HepG2 (cell line): ENCODE measurements at regions not wholly inside any gene's neighbourhood (a gene's known extent, or its start where the extent isn't known, plus 50 kb on each side); places are given as distances from the start of the nearest gene placed in this dataset.

ENCODE experiments used
- ATAC-seq: fragments of 200-7000 bp; cut with Tn5 transposase; 3 replicates; pipeline ENCODE4 v1.9.1; 2020; ENCODE audit warnings: mild to moderate bottlenecking, moderate library complexity
- BruUV-seq: library from RNA; stranded (reverse); fragments of 400-500 nt; replicated peaks from 2 replicates; lab custom pipeline; 2021; lab: Mats Ljungman, UMichigan
- CTCF ChIA-PET: fragments of 300-600 bp; formaldehyde crosslinking; extraction: SDS; loops from one replicate; lab custom pipeline; 2021; ENCODE audit warnings: low total read pairs, inconsistent platforms, low intra/inter-chr PET ratio; lab: Yijun Ruan, JAX
- POLR2A ChIA-PET: fragments of 350-600 bp; sonication (Branson Sonifier 250); formaldehyde crosslinking; loops from one replicate; lab custom pipeline; 2020; ENCODE audit warnings: antibody characterized with exemption, inconsistent platforms; lab: Yijun Ruan, JAX
- DNase-seq: peaks from one replicate; pipeline ENCODE4 v3.0.0-alpha.2; 2015; ENCODE audit warnings: low spot score
- FAIRE-seq: peaks from 3 replicates; lab custom pipeline; 2011; peaks lifted over from hg19 to GRCh38; lab: Jason Lieb, UNC
- H2AFZ ChIP-seq: one replicate; pipeline ENCODE4 v1.6.1; 2011; ENCODE audit warnings: low read length, inconsistent platforms
- H3K27ac ChIP-seq: fragments of 300-600 bp; 3 replicates; pipeline ENCODE4 v1.8.0; 2011; ENCODE audit warnings: mixed run types, mild to moderate bottlenecking, mixed read lengths, low read length, inconsistent platforms; ENCODE audit not compliant: insufficient read depth; ENCODE audit errors: extremely low read length
- H3K27me3 ChIP-seq, 2 experiments: fragments of 200-600 bp in 1 of 2; 2 replicates in 1 of 2; 3 replicates in 1 of 2; pipeline versions ENCODE4 v1.6.0 to v1.8.0; 2011; ENCODE audit warnings: low read length in 2 of 2, mild to moderate bottlenecking in 2 of 2, moderate library complexity in 2 of 2, inconsistent platforms in 1 of 2; ENCODE audit not compliant: insufficient read depth in 2 of 2, control insufficient read depth in 1 of 2
- H3K36me3 ChIP-seq, 2 experiments: fragments of 200-600 bp in 1 of 2; replicated peaks in 1 of 2; 2 replicates in 1 of 2; 3 replicates in 1 of 2; pipeline versions ENCODE4 v1.5.1 to v1.8.0; 2011; ENCODE audit warnings: low read length in 2 of 2, inconsistent platforms in 1 of 2; ENCODE audit not compliant: insufficient read depth in 2 of 2, control insufficient read depth in 1 of 2
- H3K4me1 ChIP-seq: 2 replicates; pipeline ENCODE4 v1.5.1; 2012; ENCODE audit warnings: low read length, inconsistent platforms; ENCODE audit not compliant: insufficient read depth
- H3K4me2 ChIP-seq: 2 replicates; pipeline ENCODE4 v1.6.0; 2011; ENCODE audit warnings: low read depth, low read length, inconsistent platforms
- H3K4me3 ChIP-seq, 3 experiments: fragments of 200-600 bp in 1 of 3; sonication (generic), shearing (Covaris generic) in 1 of 3; replicated peaks in 1 of 3; 2 replicates each; pipeline ENCODE4 v1.5.1; 2011 to 2016; ENCODE audit warnings: low read length in 3 of 3, inconsistent platforms in 2 of 3, low read depth in 2 of 3, mild to moderate bottlenecking in 2 of 3, control low read depth in 1 of 3, mixed read lengths in 1 of 3; ENCODE audit not compliant: insufficient read depth in 1 of 3
- H3K79me2 ChIP-seq: one replicate; pipeline ENCODE4 v1.6.1; 2011; ENCODE audit warnings: low read length, inconsistent platforms; ENCODE audit not compliant: insufficient read depth
- H3K9ac ChIP-seq: 2 replicates; pipeline ENCODE4 v1.6.0; 2011; ENCODE audit warnings: mild to moderate bottlenecking, low read depth, low read length, inconsistent platforms; ENCODE audit not compliant: insufficient read depth
- H3K9me3 ChIP-seq: 2 replicates; pipeline ENCODE4 v1.5.1; 2012; ENCODE audit warnings: mild to moderate bottlenecking, low read length
- H4K20me1 ChIP-seq: 2 replicates; pipeline ENCODE4 v1.6.0; 2011; ENCODE audit warnings: inconsistent platforms, mild to moderate bottlenecking, low read length, moderate library complexity; ENCODE audit not compliant: insufficient read depth
- CAMTA2 ChIP-seq: sonication (generic); formaldehyde crosslinking; IDR thresholded peaks from 2 replicates; pipeline ENCODE4 v1.4.0; 2020; ENCODE audit warnings: mild to moderate bottlenecking, missing genetic modification reagents, borderline replicate concordance
- ERF ChIP-seq: IDR thresholded peaks from 2 replicates; pipeline ENCODE4 v1.6.1; 2018; ENCODE audit warnings: missing biosample characterization, missing genetic modification reagents
- GATAD1 ChIP-seq: IDR thresholded peaks from 2 replicates; pipeline ENCODE4 v1.6.1; 2016; ENCODE audit warnings: missing genetic modification reagents, missing compliant biosample characterization
- HNF1A ChIP-seq, 2 experiments: sonication (generic) in 1 of 2; formaldehyde crosslinking in 1 of 2; IDR thresholded peaks; 2 replicates each; pipeline versions ENCODE4 v1.4.0 to v1.6.1; 2016 to 2020; ENCODE audit warnings: borderline replicate concordance in 1 of 2, low read depth in 1 of 2, mild to moderate bottlenecking in 1 of 2, missing genetic modification reagents in 1 of 2
- IKZF5 ChIP-seq: IDR thresholded peaks from 2 replicates; pipeline ENCODE4 v1.6.1; 2018; ENCODE audit warnings: missing genetic modification reagents, mild to moderate bottlenecking, missing compliant biosample characterization
- PPARG ChIP-seq: conservative IDR thresholded peaks from 2 replicates; pipeline ENCODE4 v1.6.1; 2016; ENCODE audit warnings: missing biosample characterization, missing genetic modification reagents
- REST ChIP-seq, 2 experiments: IDR thresholded peaks; 2 replicates each; pipeline ENCODE4 v1.6.1; 2011 to 2012; ENCODE audit warnings: low read length in 2 of 2, borderline replicate concordance in 1 of 2, low read depth in 1 of 2, mild to moderate bottlenecking in 1 of 2, moderate library complexity in 1 of 2
- ZFP36L2 ChIP-seq: sonication (generic); formaldehyde crosslinking; IDR thresholded peaks from 2 replicates; pipeline ENCODE4 v1.4.0; 2020; ENCODE audit warnings: missing genetic modification reagents
- ZNF280D ChIP-seq: sonication (generic); formaldehyde crosslinking; IDR thresholded peaks from 2 replicates; pipeline ENCODE4 v1.5.1; 2020; ENCODE audit warnings: mild to moderate bottlenecking, missing genetic modification reagents
- ZNF30 ChIP-seq: sonication (generic); formaldehyde crosslinking; IDR thresholded peaks from 2 replicates; pipeline ENCODE4 v1.5.0; 2020; ENCODE audit warnings: mild to moderate bottlenecking, missing genetic modification reagents
- ZNF552 ChIP-seq: sonication (generic); formaldehyde crosslinking; IDR thresholded peaks from 2 replicates; pipeline ENCODE4 v1.9.0; 2022; ENCODE audit warnings: missing genetic modification reagents, mild to moderate bottlenecking, borderline replicate concordance
- ZNF713 ChIP-seq: sonication (generic); formaldehyde crosslinking; IDR thresholded peaks from 2 replicates; pipeline ENCODE4 v1.4.0; 2020; ENCODE audit warnings: mild to moderate bottlenecking, missing genetic modification reagents
- ZNF879 ChIP-seq: sonication (generic); formaldehyde crosslinking; IDR thresholded peaks from 2 replicates; pipeline ENCODE4 v1.8.1; 2023; ENCODE audit warnings: missing genetic modification reagents
- WGBS: methylation state at CpG from one replicate; pipeline ENCODE4 v1.1.6; 2017; ENCODE audit warnings: low lambda C conversion rate; 5-methylcytosine and 5-hydroxymethylcytosine counted together
- in situ Hi-C: cut with HindIII; loops from 2 replicates; pipeline ENCODE4 v1.10.0; 2017; ENCODE audit warnings: low pct_unique_long_range_greater_than_20kb; ENCODE audit not compliant: extremely low pct_ligation_motif_present
- intact Hi-C: fragments of 100-400 bp; cut with micrococcal nuclease; formaldehyde crosslinking; loops from one replicate; pipeline ENCODE4 v1.10.0; 2022; ENCODE audit not compliant: unreplicated experiment

- WGBS = 3% methylated on average over 1 of the region's 1 CpG
- POLR2A ChIA-PET = no interaction called here
- ATAC-seq = no peak
- no peaks in the 10 kb centered on the region for H4K20me1 ChIP-seq
- H3K27me3 ChIP-seq = no peaks in the 10 kb centered on the region
- H3K9ac ChIP-seq = no peak overlapping the region
- H3K27ac ChIP-seq = no peak overlapping the region
- no peak overlapping the region for H2AFZ ChIP-seq
- BruUV-seq = no TSS peak
- no peaks in the 10 kb centered on the region for H3K4me1 ChIP-seq
- H3K4me2 ChIP-seq = no peak overlapping the region
- in situ Hi-C loops (no loop called here), intact Hi-C loops (no loop called here)
- H3K4me3 ChIP-seq = no peak overlapping the region
- no peak for DNase-seq
- CTCF ChIA-PET = no interaction called here
- H3K79me2 ChIP-seq = no peaks in the 10 kb centered on the region
- no peaks in the 10 kb centered on the region for H3K36me3 ChIP-seq
- FAIRE-seq = no peak
- no peaks in the 10 kb centered on the region for H3K9me3 ChIP-seq
- TF ChIP-seq PPARG (CRISPR knock-in tag) (no peak), ZNF552 (CRISPR knock-in tag) (no peak), IKZF5 (CRISPR knock-in tag) (no peak), ZNF30 (CRISPR knock-in tag) (no peak), ZNF280D (CRISPR knock-in tag) (no peak), REST (IDR thresholded peaks at IDR 0.05; ENCODE audit: borderline replicate concordance in 1 of 2, low read depth in 1 of 2, low read length in 2 of 2) (no peak), ERF (CRISPR knock-in tag) (no peak), GATAD1 (CRISPR knock-in tag) (no peak), ZNF713 (CRISPR knock-in tag) (no peak), HNF1A (IDR thresholded peaks at IDR 0.05; ENCODE audit: low read depth) (no peak), HNF1A (CRISPR knock-in tag; IDR thresholded peaks at IDR 0.05; ENCODE audit: borderline replicate concordance) (no peak), CAMTA2 (CRISPR knock-in tag) (no peak), ZNF879 (CRISPR knock-in tag) (no peak), ZFP36L2 (CRISPR knock-in tag) (no peak)
Observed at GRCh38 chr5:58262226-58262625, 197.7 kb downstream of the PLK2 start.
